Gastroesophageal sphincter (tissue), 3 donors: ENCODE measurements at regions not wholly inside any gene's neighbourhood (a gene's known extent, or its start where the extent isn't known, plus 50 kb on each side); places are given as distances from the start of the nearest gene placed in this dataset.

Source experiments
- CTCF ChIP-seq, 4 experiments: fragments of 200-600 bp in 2 of 4; fragments of 450-650 bp in 2 of 4; sonication (generic) in 1 of 4; IDR thresholded peaks; one replicate each; pipeline ENCODE4 v1.5.1; 2017 to 2019; ENCODE audit warnings: antibody characterized with exemption in 4 of 4, mild to moderate bottlenecking in 2 of 4, moderate library complexity in 2 of 4
- POLR2A ChIP-seq, 2 donors: fragments of 450-650 bp; IDR thresholded peaks; one replicate each; pipeline ENCODE4 v1.6.1; 2017; ENCODE audit warnings: antibody characterized with exemption in 2 of 2, mild to moderate bottlenecking in 2 of 2, moderate library complexity in 1 of 2

GRCh38 chr1:105122041-105122440, 1372.3 kb downstream of the AMY1C start:
- TF ChIP-seq CTCF (IDR thresholded peaks at IDR 0.05) (no peak), POLR2A (IDR thresholded peaks at IDR 0.05) (no peak)
